ENCODE measurements at regions not wholly inside any gene's neighbourhood (a gene's known extent, or its start where the extent isn't known, plus 50 kb on each side); places are given as distances from the start of the nearest gene placed in this dataset.
"Not testable (repeated sequence)": the region's sequence is repeated elsewhere in the genome, so short reads cannot be mapped to it uniquely, and the experiment has no call there.

- Histone ChIP-seq H3K27ac (ENCODE audit: low read depth in 1 of 2, low read length in 1 of 2) (no peak overlapping the region), H3K27me3 (ENCODE audit: control insufficient read depth in 2 of 2, insufficient read depth in 1 of 2, low read length in 1 of 2) (no peaks in the 10 kb centered on the region), H3K36me3 (ENCODE audit: control insufficient read depth in 2 of 2, insufficient read depth in 2 of 2, low read length in 1 of 2) (no peaks in the 10 kb centered on the region), H3K9me3 (ENCODE audit: control insufficient read depth in 2 of 2, insufficient read depth in 1 of 2, low read length in 1 of 2) (peaks cover 0 to 8% of the 10 kb centered on the region in 2 donors), H3K4me1 (ENCODE audit: control insufficient read depth in 2 of 2, insufficient read depth in 2 of 2, low read length in 2 of 2) (no peaks in the 10 kb centered on the region), H3K4me3 (ENCODE audit: low read length in 2 of 2) (no peak overlapping the region)
- WGBS = 91% methylated on average over 7 of the region's 7 CpGs
- no peak for DNase-seq (ENCODE audit: low read depth in 6 of 9, low spot score in 9 of 9)
These were observed 659.7 kb upstream of the TMEM132C start for GRCh38 chr12:127607146-127607725.

GRCh38 chr12:127608359-127608758 is 658.6 kb upstream of the TMEM132C start:
- not testable (repeated sequence) for H3K4me1 ChIP-seq (ENCODE audit: control insufficient read depth in 2 of 2, insufficient read depth in 2 of 2, low read length in 2 of 2); H3K27ac ChIP-seq (ENCODE audit: low read depth in 1 of 2, low read length in 1 of 2); H3K27me3 ChIP-seq (ENCODE audit: control insufficient read depth in 2 of 2, insufficient read depth in 1 of 2, low read length in 1 of 2); H3K4me3 ChIP-seq (ENCODE audit: low read length in 2 of 2); H3K36me3 ChIP-seq (ENCODE audit: control insufficient read depth in 2 of 2, insufficient read depth in 2 of 2, low read length in 1 of 2); DNase-seq (ENCODE audit: low read depth in 6 of 9, low spot score in 9 of 9)
- H3K9me3 ChIP-seq (ENCODE audit: control insufficient read depth in 2 of 2, insufficient read depth in 1 of 2, low read length in 1 of 2) = peaks cover 0 to 11% of the 10 kb centered on the region in 2 donors
- WGBS = 92% methylated on average over 7 of the region's 7 CpGs

DNA sequence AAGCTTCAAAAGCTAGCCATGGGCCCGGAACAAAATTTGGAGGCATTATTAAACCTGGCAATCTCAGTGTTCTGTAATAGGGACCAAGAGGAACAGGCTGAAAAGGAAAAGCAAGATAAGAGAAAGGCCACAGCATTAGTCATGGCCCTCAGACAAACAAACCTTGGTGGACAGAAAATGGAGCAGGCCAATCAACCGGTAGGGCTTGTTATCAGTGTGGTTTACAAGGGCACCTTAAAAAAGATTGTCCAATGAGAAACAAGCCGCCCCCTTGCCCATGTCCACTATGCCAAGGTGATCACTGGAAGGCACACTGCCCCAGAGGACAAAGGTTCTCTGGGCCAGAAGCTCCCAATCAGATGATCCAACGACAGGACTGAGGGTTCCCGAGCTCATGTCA is 653.9 kb upstream of the TMEM132C start:
- H3K4me1 ChIP-seq (ENCODE audit: control insufficient read depth in 2 of 2, insufficient read depth in 2 of 2, low read length in 2 of 2) = no peaks in the 10 kb centered on the region
- H3K9me3 ChIP-seq (ENCODE audit: control insufficient read depth in 2 of 2, insufficient read depth in 1 of 2, low read length in 1 of 2) = peaks cover 0 to 11% of the 10 kb centered on the region in 2 donors
- no peak overlapping the region for H3K27ac ChIP-seq (ENCODE audit: low read depth in 1 of 2, low read length in 1 of 2)
- WGBS = 79% methylated on average over 5 of the region's 5 CpGs
- H3K36me3 ChIP-seq (ENCODE audit: control insufficient read depth in 2 of 2, insufficient read depth in 2 of 2, low read length in 1 of 2) = no peaks in the 10 kb centered on the region
- DNase-seq (ENCODE audit: low read depth in 6 of 9, low spot score in 9 of 9) = no peak
- no peak overlapping the region for H3K4me3 ChIP-seq (ENCODE audit: low read length in 2 of 2)
- H3K27me3 ChIP-seq (ENCODE audit: control insufficient read depth in 2 of 2, insufficient read depth in 1 of 2, low read length in 1 of 2) = no peaks in the 10 kb centered on the region

DNA sequence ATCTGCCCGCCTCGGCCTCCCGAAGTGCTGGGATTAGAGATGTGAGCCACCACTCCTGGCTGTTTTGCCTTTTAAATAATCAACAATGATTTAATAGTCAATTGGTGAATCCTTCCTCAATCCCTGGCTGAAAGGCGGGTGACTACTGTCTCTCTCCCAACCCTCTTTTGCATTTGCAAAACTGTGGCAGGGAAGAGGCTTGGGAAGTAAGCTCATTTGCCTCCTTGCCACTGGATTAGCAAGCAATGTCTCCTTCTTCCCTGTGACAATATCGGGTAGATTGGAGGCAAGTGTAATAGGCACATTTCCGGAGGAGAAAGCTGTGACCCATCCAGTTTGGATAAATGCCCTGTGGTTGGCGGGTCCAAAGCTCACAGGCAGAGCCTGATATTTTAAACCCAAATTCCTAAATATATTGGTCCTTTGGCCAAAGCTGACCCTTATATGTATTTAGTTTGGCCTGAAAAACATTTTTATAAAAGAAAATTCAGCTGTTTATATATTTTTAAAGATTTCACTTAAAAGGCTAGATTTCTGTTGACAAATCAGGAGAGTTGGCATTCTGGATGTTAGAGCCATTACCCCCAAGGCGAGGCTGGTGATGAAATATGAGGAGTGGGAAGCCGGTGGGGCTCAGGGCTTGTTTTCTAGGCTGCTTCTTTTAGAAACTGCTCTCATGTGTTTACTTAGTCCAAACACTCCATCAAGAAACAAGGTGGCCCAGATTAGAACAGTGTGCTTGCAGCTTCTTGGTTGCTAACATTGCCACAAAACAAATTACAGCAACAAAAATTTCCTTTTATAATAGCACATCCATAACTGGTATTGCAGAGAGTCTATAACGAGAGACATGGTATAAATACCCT is 646.9 kb upstream of the TMEM132C start:
- no peaks in the 10 kb centered on the region for H3K27me3 ChIP-seq (ENCODE audit: control insufficient read depth in 2 of 2, insufficient read depth in 1 of 2, low read length in 1 of 2)
- no peaks in the 10 kb centered on the region for H3K36me3 ChIP-seq (ENCODE audit: control insufficient read depth in 2 of 2, insufficient read depth in 2 of 2, low read length in 1 of 2)
- no peaks in the 10 kb centered on the region for H3K4me1 ChIP-seq (ENCODE audit: control insufficient read depth in 2 of 2, insufficient read depth in 2 of 2, low read length in 2 of 2)
- DNase-seq (ENCODE audit: low read depth in 6 of 9, low spot score in 9 of 9) = no peak
- WGBS = 86% methylated on average over 10 of the region's 10 CpGs
- no peak overlapping the region for H3K27ac ChIP-seq (ENCODE audit: low read depth in 1 of 2, low read length in 1 of 2)
- no peak overlapping the region for H3K4me3 ChIP-seq (ENCODE audit: low read length in 2 of 2)
- H3K9me3 ChIP-seq (ENCODE audit: control insufficient read depth in 2 of 2, insufficient read depth in 1 of 2, low read length in 1 of 2) = peaks cover 0 to 6% of the 10 kb centered on the region in 2 donors

DNA sequence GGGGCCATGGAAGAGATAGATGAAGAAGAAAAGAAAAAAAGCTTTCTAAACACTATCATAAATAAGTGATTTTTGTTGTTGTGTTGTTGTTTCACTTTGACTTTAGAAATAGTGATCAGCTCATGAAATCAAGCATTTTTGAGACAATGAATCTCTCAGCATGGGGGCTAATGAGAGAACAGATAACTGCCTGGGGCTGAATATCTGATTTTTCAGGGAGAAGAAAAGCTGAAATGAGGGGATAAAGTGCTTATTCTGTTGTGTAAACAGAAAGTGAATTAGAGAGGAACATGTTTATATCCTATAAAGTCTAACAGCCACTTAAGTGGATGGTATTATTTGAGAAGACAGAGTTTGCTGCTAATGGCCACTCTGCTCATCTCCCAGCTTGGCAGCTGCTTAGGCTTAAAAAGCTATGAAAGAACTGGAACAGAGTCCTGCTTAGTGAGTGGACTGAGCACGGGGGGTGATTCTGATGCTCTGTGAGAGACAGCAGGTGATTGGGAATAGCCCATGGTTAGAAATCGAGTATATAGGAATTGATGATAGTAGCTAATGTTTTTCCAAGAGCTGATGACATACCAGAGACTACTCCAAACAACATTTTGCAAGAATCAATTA is 646.1 kb upstream of the TMEM132C start:
- Histone ChIP-seq H3K4me3 (ENCODE audit: low read length in 2 of 2) (no peak overlapping the region), H3K36me3 (ENCODE audit: control insufficient read depth in 2 of 2, insufficient read depth in 2 of 2, low read length in 1 of 2) (no peaks in the 10 kb centered on the region), H3K4me1 (ENCODE audit: control insufficient read depth in 2 of 2, insufficient read depth in 2 of 2, low read length in 2 of 2) (no peaks in the 10 kb centered on the region), H3K27ac (ENCODE audit: low read depth in 1 of 2, low read length in 1 of 2) (no peak overlapping the region), H3K9me3 (ENCODE audit: control insufficient read depth in 2 of 2, insufficient read depth in 1 of 2, low read length in 1 of 2) (peaks cover 0 to 6% of the 10 kb centered on the region in 2 donors), H3K27me3 (ENCODE audit: control insufficient read depth in 2 of 2, insufficient read depth in 1 of 2, low read length in 1 of 2) (no peaks in the 10 kb centered on the region)
- WGBS = 85% methylated on average over 2 of the region's 2 CpGs
- DNase-seq (ENCODE audit: low read depth in 6 of 9, low spot score in 9 of 9) = no peak

DNA sequence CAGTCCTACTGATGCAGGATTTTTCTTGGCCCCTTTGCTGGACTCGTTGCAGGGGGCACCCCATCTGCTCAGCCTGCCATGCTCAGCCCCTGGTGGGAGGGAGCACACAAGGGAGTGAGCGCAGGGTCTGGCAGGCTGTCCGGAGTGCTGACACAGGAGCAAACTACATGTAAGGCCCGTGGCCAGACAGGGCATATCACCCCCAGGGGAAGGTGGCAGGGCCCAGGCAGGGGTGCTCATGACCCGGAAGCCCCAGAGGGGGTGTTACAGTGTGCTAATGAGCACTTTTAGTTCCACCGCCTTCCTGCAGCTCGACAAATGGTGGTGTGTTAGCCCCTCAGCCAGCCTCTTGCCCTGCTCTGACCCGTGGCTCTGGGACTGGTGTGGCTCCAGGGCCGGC is 645.6 kb upstream of the TMEM132C start:
- Histone ChIP-seq H3K4me1 (ENCODE audit: control insufficient read depth in 2 of 2, insufficient read depth in 2 of 2, low read length in 2 of 2) (no peaks in the 10 kb centered on the region), H3K27me3 (ENCODE audit: control insufficient read depth in 2 of 2, insufficient read depth in 1 of 2, low read length in 1 of 2) (no peaks in the 10 kb centered on the region), H3K9me3 (ENCODE audit: control insufficient read depth in 2 of 2, insufficient read depth in 1 of 2, low read length in 1 of 2) (peaks cover 0 to 6% of the 10 kb centered on the region in 2 donors), H3K27ac (ENCODE audit: low read depth in 1 of 2, low read length in 1 of 2) (no peak overlapping the region), H3K36me3 (ENCODE audit: control insufficient read depth in 2 of 2, insufficient read depth in 2 of 2, low read length in 1 of 2) (no peaks in the 10 kb centered on the region), H3K4me3 (ENCODE audit: low read length in 2 of 2) (no peak overlapping the region)
- no peak for DNase-seq (ENCODE audit: low read depth in 6 of 9, low spot score in 9 of 9)
- WGBS = 86% methylated on average over 9 of the region's 9 CpGs

- Histone ChIP-seq H3K9me3 (ENCODE audit: control insufficient read depth in 2 of 2, insufficient read depth in 1 of 2, low read length in 1 of 2) (peaks cover 0 to 6% of the 10 kb centered on the region in 2 donors), H3K27me3 (ENCODE audit: control insufficient read depth in 2 of 2, insufficient read depth in 1 of 2, low read length in 1 of 2) (no peaks in the 10 kb centered on the region), H3K27ac (ENCODE audit: low read depth in 1 of 2, low read length in 1 of 2) (no peak overlapping the region), H3K4me3 (ENCODE audit: low read length in 2 of 2) (no peak overlapping the region), H3K36me3 (ENCODE audit: control insufficient read depth in 2 of 2, insufficient read depth in 2 of 2, low read length in 1 of 2) (no peaks in the 10 kb centered on the region), H3K4me1 (ENCODE audit: control insufficient read depth in 2 of 2, insufficient read depth in 2 of 2, low read length in 2 of 2) (no peaks in the 10 kb centered on the region)
- 95% methylated on average over 4 of the region's 4 CpGs for WGBS
- DNase-seq (ENCODE audit: low read depth in 6 of 9, low spot score in 9 of 9) = no peak
These were observed 643.6 kb upstream of the TMEM132C start for GRCh38 chr12:127623362-127623761.

GRCh38 chr12:127625176-127625771 is 641.7 kb upstream of the TMEM132C start:
- Histone ChIP-seq H3K27ac (ENCODE audit: low read depth in 1 of 2, low read length in 1 of 2) (no peak overlapping the region), H3K9me3 (ENCODE audit: control insufficient read depth in 2 of 2, insufficient read depth in 1 of 2, low read length in 1 of 2) (peaks cover 0 to 6% of the 10 kb centered on the region in 2 donors), H3K4me3 (ENCODE audit: low read length in 2 of 2) (no peak overlapping the region), H3K4me1 (ENCODE audit: control insufficient read depth in 2 of 2, insufficient read depth in 2 of 2, low read length in 2 of 2) (no peaks in the 10 kb centered on the region), H3K27me3 (ENCODE audit: control insufficient read depth in 2 of 2, insufficient read depth in 1 of 2, low read length in 1 of 2) (no peaks in the 10 kb centered on the region), H3K36me3 (ENCODE audit: control insufficient read depth in 2 of 2, insufficient read depth in 2 of 2, low read length in 1 of 2) (no peaks in the 10 kb centered on the region)
- DNase-seq (ENCODE audit: low read depth in 6 of 9, low spot score in 9 of 9) = no peak
- WGBS = 90% methylated on average over 5 of the region's 5 CpGs

DNA sequence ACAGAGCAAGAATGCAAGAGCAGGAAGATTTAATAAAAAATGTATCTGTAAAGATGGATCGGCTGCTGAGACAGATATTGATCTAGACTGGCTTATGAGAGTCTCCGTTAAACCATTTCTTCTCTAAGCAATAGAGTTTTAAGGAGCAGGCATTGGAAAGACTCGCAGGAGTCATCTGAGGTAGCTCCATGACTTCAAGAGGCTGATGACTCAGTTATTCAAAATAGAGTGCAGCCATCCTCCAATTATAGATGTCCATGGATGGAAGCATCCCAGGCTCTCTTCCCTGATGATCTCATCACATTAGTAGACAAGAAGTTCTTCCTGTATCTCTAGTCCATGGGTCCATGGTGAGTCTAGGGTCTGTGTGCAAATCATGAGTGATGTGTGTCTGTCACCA is 638.3 kb upstream of the TMEM132C start:
- Histone ChIP-seq H3K27ac (ENCODE audit: low read depth in 1 of 2, low read length in 1 of 2) (no peak overlapping the region), H3K36me3 (ENCODE audit: control insufficient read depth in 2 of 2, insufficient read depth in 2 of 2, low read length in 1 of 2) (no peaks in the 10 kb centered on the region), H3K9me3 (ENCODE audit: control insufficient read depth in 2 of 2, insufficient read depth in 1 of 2, low read length in 1 of 2) (peaks cover 0 to 2% of the 10 kb centered on the region in 2 donors), H3K4me3 (ENCODE audit: low read length in 2 of 2) (no peak overlapping the region), H3K27me3 (ENCODE audit: control insufficient read depth in 2 of 2, insufficient read depth in 1 of 2, low read length in 1 of 2) (no peaks in the 10 kb centered on the region), H3K4me1 (ENCODE audit: control insufficient read depth in 2 of 2, insufficient read depth in 2 of 2, low read length in 2 of 2) (no peaks in the 10 kb centered on the region)
- 95% methylated on average over 3 of the region's 3 CpGs for WGBS
- no peak for DNase-seq (ENCODE audit: low read depth in 6 of 9, low spot score in 9 of 9)
